ENCODE measurements at regions not wholly inside any gene's neighbourhood (a gene's known extent, or its start where the extent isn't known, plus 50 kb on each side); places are given as distances from the start of the nearest gene placed in this dataset.

- H3K27ac ChIP-seq (ENCODE audit: insufficient read depth in 1 of 2, low read depth in 1 of 2, low read length in 2 of 2, poor library complexity in 1 of 2, severe bottlenecking in 2 of 2): no peak overlapping the region
- no peaks in the 10 kb centered on the region for H3K4me1 ChIP-seq (ENCODE audit: control extremely low read depth in 1 of 4, control insufficient read depth in 4 of 4, insufficient read depth in 4 of 4, low read length in 3 of 4)
- no peaks in the 10 kb centered on the region for H3K9me3 ChIP-seq (ENCODE audit: control extremely low read depth in 1 of 5, control insufficient read depth in 4 of 5, insufficient read depth in 2 of 5, low read depth in 1 of 5, low read length in 4 of 5)
- no peak overlapping the region for H3K4me3 ChIP-seq (ENCODE audit: control insufficient read depth in 1 of 7, extremely low read depth in 1 of 7, insufficient read depth in 4 of 7, low read depth in 2 of 7, low read length in 6 of 7)
- H3K27me3 ChIP-seq (replicated peaks in 2 of 5; ENCODE audit: control insufficient read depth in 4 of 5, insufficient read depth in 5 of 5, low read length in 4 of 5): no peaks in the 10 kb centered on the region
- POLR2A ChIA-PET: no interaction called here
- no peaks in the 10 kb centered on the region for H3K36me3 ChIP-seq (ENCODE audit: control insufficient read depth in 4 of 4, insufficient read depth in 4 of 4, low read length in 3 of 4)
- no peak for DNase-seq
- no CpG with 5 or more reads among the region's 1 CpG for WGBS (ENCODE audit: insufficient coverage)
- CTCF ChIA-PET: no interaction called here
These were observed 395.3 kb downstream of the NUP35 start for GRCh38 chr2:183519371-183520056.

- Histone ChIP-seq H3K27me3 (replicated peaks in 2 of 5; ENCODE audit: control insufficient read depth in 4 of 5, insufficient read depth in 5 of 5, low read length in 4 of 5) (no peaks in the 10 kb centered on the region), H3K4me3 (ENCODE audit: control insufficient read depth in 1 of 7, extremely low read depth in 1 of 7, insufficient read depth in 4 of 7, low read depth in 2 of 7, low read length in 6 of 7) (no peak overlapping the region), H3K27ac (ENCODE audit: insufficient read depth in 1 of 2, low read depth in 1 of 2, low read length in 2 of 2, poor library complexity in 1 of 2, severe bottlenecking in 2 of 2) (no peak overlapping the region), H3K36me3 (ENCODE audit: control insufficient read depth in 4 of 4, insufficient read depth in 4 of 4, low read length in 3 of 4) (no peaks in the 10 kb centered on the region), H3K9me3 (ENCODE audit: control extremely low read depth in 1 of 5, control insufficient read depth in 4 of 5, insufficient read depth in 2 of 5, low read depth in 1 of 5, low read length in 4 of 5) (no peaks in the 10 kb centered on the region), H3K4me1 (ENCODE audit: control extremely low read depth in 1 of 4, control insufficient read depth in 4 of 4, insufficient read depth in 4 of 4, low read length in 3 of 4) (no peaks in the 10 kb centered on the region)
- CTCF ChIA-PET: no interaction called here
- no peak for DNase-seq
- no CpG with 5 or more reads among the region's 1 CpG for WGBS (ENCODE audit: insufficient coverage)
- POLR2A ChIA-PET: no interaction called here
These were observed 397.7 kb downstream of the NUP35 start for GRCh38 chr2:183521911-183522310.

- Histone ChIP-seq H3K9me3 (ENCODE audit: control extremely low read depth in 1 of 5, control insufficient read depth in 4 of 5, insufficient read depth in 2 of 5, low read depth in 1 of 5, low read length in 4 of 5) (no peaks in the 10 kb centered on the region), H3K4me1 (ENCODE audit: control extremely low read depth in 1 of 4, control insufficient read depth in 4 of 4, insufficient read depth in 4 of 4, low read length in 3 of 4) (no peaks in the 10 kb centered on the region), H3K36me3 (ENCODE audit: control insufficient read depth in 4 of 4, insufficient read depth in 4 of 4, low read length in 3 of 4) (no peaks in the 10 kb centered on the region), H3K27me3 (replicated peaks in 2 of 5; ENCODE audit: control insufficient read depth in 4 of 5, insufficient read depth in 5 of 5, low read length in 4 of 5) (no peaks in the 10 kb centered on the region), H3K4me3 (ENCODE audit: control insufficient read depth in 1 of 7, extremely low read depth in 1 of 7, insufficient read depth in 4 of 7, low read depth in 2 of 7, low read length in 6 of 7) (no peak overlapping the region), H3K27ac (ENCODE audit: insufficient read depth in 1 of 2, low read depth in 1 of 2, low read length in 2 of 2, poor library complexity in 1 of 2, severe bottlenecking in 2 of 2) (no peak overlapping the region)
- CTCF ChIA-PET: no interaction called here
- DNase-seq: no peak
- WGBS (ENCODE audit: insufficient coverage): 100% methylated on average over 1 of the region's 2 CpGs
- POLR2A ChIA-PET: no interaction called here
These were observed 398.4 kb downstream of the NUP35 start for GRCh38 chr2:183522489-183523266.

- CTCF ChIA-PET: no interaction called here
- Histone ChIP-seq H3K27me3 (replicated peaks in 2 of 5; ENCODE audit: control insufficient read depth in 4 of 5, insufficient read depth in 5 of 5, low read length in 4 of 5) (no peaks in the 10 kb centered on the region), H3K4me3 (ENCODE audit: control insufficient read depth in 1 of 7, extremely low read depth in 1 of 7, insufficient read depth in 4 of 7, low read depth in 2 of 7, low read length in 6 of 7) (no peak overlapping the region), H3K9me3 (ENCODE audit: control extremely low read depth in 1 of 5, control insufficient read depth in 4 of 5, insufficient read depth in 2 of 5, low read depth in 1 of 5, low read length in 4 of 5) (no peaks in the 10 kb centered on the region), H3K27ac (ENCODE audit: insufficient read depth in 1 of 2, low read depth in 1 of 2, low read length in 2 of 2, poor library complexity in 1 of 2, severe bottlenecking in 2 of 2) (no peak overlapping the region), H3K36me3 (ENCODE audit: control insufficient read depth in 4 of 4, insufficient read depth in 4 of 4, low read length in 3 of 4) (no peaks in the 10 kb centered on the region), H3K4me1 (ENCODE audit: control extremely low read depth in 1 of 4, control insufficient read depth in 4 of 4, insufficient read depth in 4 of 4, low read length in 3 of 4) (no peaks in the 10 kb centered on the region)
- DNase-seq: no peak
- POLR2A ChIA-PET: no interaction called here
- WGBS (ENCODE audit: insufficient coverage): no CpG with 5 or more reads among the region's 5 CpGs
These were observed 406.2 kb downstream of the NUP35 start for GRCh38 chr2:183530333-183530901.

- WGBS (ENCODE audit: insufficient coverage): 71% methylated on average over 1 of the region's 3 CpGs
- Histone ChIP-seq H3K27ac (ENCODE audit: insufficient read depth in 1 of 2, low read depth in 1 of 2, low read length in 2 of 2, poor library complexity in 1 of 2, severe bottlenecking in 2 of 2) (no peak overlapping the region), H3K9me3 (ENCODE audit: control extremely low read depth in 1 of 5, control insufficient read depth in 4 of 5, insufficient read depth in 2 of 5, low read depth in 1 of 5, low read length in 4 of 5) (no peaks in the 10 kb centered on the region), H3K27me3 (replicated peaks in 2 of 5; ENCODE audit: control insufficient read depth in 4 of 5, insufficient read depth in 5 of 5, low read length in 4 of 5) (no peaks in the 10 kb centered on the region), H3K36me3 (ENCODE audit: control insufficient read depth in 4 of 4, insufficient read depth in 4 of 4, low read length in 3 of 4) (no peaks in the 10 kb centered on the region), H3K4me3 (ENCODE audit: control insufficient read depth in 1 of 7, extremely low read depth in 1 of 7, insufficient read depth in 4 of 7, low read depth in 2 of 7, low read length in 6 of 7) (no peak overlapping the region), H3K4me1 (ENCODE audit: control extremely low read depth in 1 of 4, control insufficient read depth in 4 of 4, insufficient read depth in 4 of 4, low read length in 3 of 4) (no peaks in the 10 kb centered on the region)
- ChIA-PET CTCF (no interaction called here), POLR2A (no interaction called here)
- DNase-seq: no peak
These were observed 408.3 kb downstream of the NUP35 start for GRCh38 chr2:183532514-183532913.

- ChIA-PET CTCF (no interaction called here), POLR2A (no interaction called here)
- Histone ChIP-seq H3K9me3 (ENCODE audit: control extremely low read depth in 1 of 5, control insufficient read depth in 4 of 5, insufficient read depth in 2 of 5, low read depth in 1 of 5, low read length in 4 of 5) (no peaks in the 10 kb centered on the region), H3K27me3 (replicated peaks in 2 of 5; ENCODE audit: control insufficient read depth in 4 of 5, insufficient read depth in 5 of 5, low read length in 4 of 5) (no peaks in the 10 kb centered on the region), H3K4me1 (ENCODE audit: control extremely low read depth in 1 of 4, control insufficient read depth in 4 of 4, insufficient read depth in 4 of 4, low read length in 3 of 4) (no peaks in the 10 kb centered on the region), H3K27ac (ENCODE audit: insufficient read depth in 1 of 2, low read depth in 1 of 2, low read length in 2 of 2, poor library complexity in 1 of 2, severe bottlenecking in 2 of 2) (no peak overlapping the region), H3K4me3 (ENCODE audit: control insufficient read depth in 1 of 7, extremely low read depth in 1 of 7, insufficient read depth in 4 of 7, low read depth in 2 of 7, low read length in 6 of 7) (no peak overlapping the region), H3K36me3 (ENCODE audit: control insufficient read depth in 4 of 4, insufficient read depth in 4 of 4, low read length in 3 of 4) (no peaks in the 10 kb centered on the region)
- 30% methylated on average over 2 of the region's 2 CpGs for WGBS (ENCODE audit: insufficient coverage)
- DNase-seq: no peak
These were observed 408.8 kb downstream of the NUP35 start for GRCh38 chr2:183533021-183533420.

GRCh38 chr2:183536290-183536689 is 412.0 kb downstream of the NUP35 start:
- Histone ChIP-seq H3K36me3 (ENCODE audit: control insufficient read depth in 4 of 4, insufficient read depth in 4 of 4, low read length in 3 of 4) (no peaks in the 10 kb centered on the region), H3K27ac (ENCODE audit: insufficient read depth in 1 of 2, low read depth in 1 of 2, low read length in 2 of 2, poor library complexity in 1 of 2, severe bottlenecking in 2 of 2) (no peak overlapping the region), H3K4me1 (ENCODE audit: control extremely low read depth in 1 of 4, control insufficient read depth in 4 of 4, insufficient read depth in 4 of 4, low read length in 3 of 4) (no peaks in the 10 kb centered on the region), H3K9me3 (ENCODE audit: control extremely low read depth in 1 of 5, control insufficient read depth in 4 of 5, insufficient read depth in 2 of 5, low read depth in 1 of 5, low read length in 4 of 5) (no peaks in the 10 kb centered on the region), H3K27me3 (replicated peaks in 2 of 5; ENCODE audit: control insufficient read depth in 4 of 5, insufficient read depth in 5 of 5, low read length in 4 of 5) (no peaks in the 10 kb centered on the region), H3K4me3 (ENCODE audit: control insufficient read depth in 1 of 7, extremely low read depth in 1 of 7, insufficient read depth in 4 of 7, low read depth in 2 of 7, low read length in 6 of 7) (no peak overlapping the region)
- DNase-seq: no peak
- 79% methylated on average over 3 of the region's 3 CpGs for WGBS (ENCODE audit: insufficient coverage)
- CTCF ChIA-PET: interaction anchor here (1.2 kb wide), 1 partner anchor 9 kb away, joined by 3 read pairs; no protein-coding TSS in a partner anchor
- POLR2A ChIA-PET: no interaction called here

All from common myeloid progenitor, CD34-positive (primary cell).